GM23248 (cell line): ENCODE measurements at regions not wholly inside any gene's neighbourhood (a gene's known extent, or its start where the extent isn't known, plus 50 kb on each side); places are given as distances from the start of the nearest gene placed in this dataset.

Experiments
- EZH2 ChIP-seq: fragments of 200-600 bp; sonication (generic); IDR thresholded peaks from 2 replicates; pipeline ENCODE4 v1.6.1; 2018; ENCODE audit warnings: antibody characterized with exemption, mild to moderate bottlenecking; ENCODE audit not compliant: insufficient read depth, poor library complexity, severe bottlenecking
- EZH2phosphoT487 ChIP-seq: fragments of 200-600 bp; sonication (generic); IDR thresholded peaks from 2 replicates; pipeline ENCODE4 v1.6.1; 2018; ENCODE audit warnings: antibody characterized with exemption, moderate library complexity, mild to moderate bottlenecking, low read depth; ENCODE audit not compliant: insufficient read depth

GRCh38 chr11:130774703-130775102 lies 141.6 kb downstream of the SNX19 start:
- no peak for TF ChIP-seq EZH2
- TF ChIP-seq EZH2phosphoT487: no peak
